ENCODE measurements at regions not wholly inside any gene's neighbourhood (a gene's known extent, or its start where the extent isn't known, plus 50 kb on each side); places are given as distances from the start of the nearest gene placed in this dataset.

DNA sequence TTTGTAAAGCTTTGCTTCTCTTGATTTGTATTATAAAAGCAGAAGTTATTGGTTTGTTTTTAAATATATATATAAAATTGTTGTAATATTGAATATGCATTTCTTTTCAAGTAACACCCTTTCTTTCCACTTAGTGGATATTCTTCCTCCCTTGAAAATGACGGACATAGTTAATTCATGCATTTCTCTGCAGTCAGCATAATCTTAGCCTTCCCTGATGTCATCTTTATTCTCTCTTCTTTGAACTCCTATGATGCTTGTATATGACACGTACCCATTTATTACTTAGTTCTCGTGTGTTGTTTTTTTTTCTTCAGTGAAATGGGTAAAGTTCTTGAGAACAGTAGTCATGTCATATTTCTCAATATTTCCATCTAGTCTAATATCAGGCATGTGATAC is 191.2 kb downstream of the MDFIC start:
- ChIA-PET CTCF (interaction anchor here (1.6 kb wide), 1 partner anchor 17 kb away, joined by 7 read pairs; no protein-coding TSS in a partner anchor), POLR2A (no interaction called here)
- intact Hi-C loops (cut with micrococcal nuclease): no loop called here
- TF ChIP-seq, protein P1, sequence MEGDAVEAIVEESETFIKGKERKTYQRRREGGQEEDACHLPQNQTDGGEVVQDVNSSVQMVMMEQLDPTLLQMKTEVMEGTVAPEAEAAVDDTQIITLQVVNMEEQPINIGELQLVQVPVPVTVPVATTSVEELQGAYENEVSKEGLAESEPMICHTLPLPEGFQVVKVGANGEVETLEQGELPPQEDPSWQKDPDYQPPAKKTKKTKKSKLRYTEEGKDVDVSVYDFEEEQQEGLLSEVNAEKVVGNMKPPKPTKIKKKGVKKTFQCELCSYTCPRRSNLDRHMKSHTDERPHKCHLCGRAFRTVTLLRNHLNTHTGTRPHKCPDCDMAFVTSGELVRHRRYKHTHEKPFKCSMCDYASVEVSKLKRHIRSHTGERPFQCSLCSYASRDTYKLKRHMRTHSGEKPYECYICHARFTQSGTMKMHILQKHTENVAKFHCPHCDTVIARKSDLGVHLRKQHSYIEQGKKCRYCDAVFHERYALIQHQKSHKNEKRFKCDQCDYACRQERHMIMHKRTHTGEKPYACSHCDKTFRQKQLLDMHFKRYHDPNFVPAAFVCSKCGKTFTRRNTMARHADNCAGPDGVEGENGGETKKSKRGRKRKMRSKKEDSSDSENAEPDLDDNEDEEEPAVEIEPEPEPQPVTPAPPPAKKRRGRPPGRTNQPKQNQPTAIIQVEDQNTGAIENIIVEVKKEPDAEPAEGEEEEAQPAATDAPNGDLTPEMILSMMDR (IDR thresholded peaks at IDR 0.05): no peak
- Mint-ChIP-seq H3K36me3 (ENCODE audit: low read depth) (no peaks in the 10 kb centered on the region), H3K4me1 (ENCODE audit: low read depth) (no peaks in the 10 kb centered on the region), H3K27ac (no peak overlapping the region), H3K9me3 (no peaks in the 10 kb centered on the region), H3K27me3 (peaks cover 6% of the 10 kb centered on the region), H3K4me3 (no peak overlapping the region)
- no peak for ATAC-seq
- no peak for DNase-seq

DNA sequence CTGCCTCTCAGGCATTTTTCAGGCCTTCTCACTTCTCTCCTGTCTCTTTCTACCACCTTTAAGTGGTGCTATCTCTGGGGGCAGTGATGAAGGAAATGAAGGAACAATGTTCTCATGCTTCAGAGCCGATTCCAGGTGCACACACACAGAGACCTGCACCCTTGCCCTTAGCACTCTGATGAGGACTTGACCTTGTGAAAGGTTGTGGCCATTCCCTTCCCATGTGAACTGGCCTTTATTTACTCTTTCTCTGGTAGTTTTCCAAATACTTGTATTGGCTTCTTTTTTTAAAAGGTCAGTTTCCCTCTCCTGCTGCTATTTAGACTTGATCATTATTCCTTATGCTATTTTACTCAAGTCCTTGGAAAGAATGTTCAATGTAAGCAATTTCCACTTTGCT is 188.6 kb downstream of the MDFIC start:
- ATAC-seq (no peak), DNase-seq (no peak)
- Mint-ChIP-seq H3K27ac (no peak overlapping the region), H3K27me3 (peaks cover 2% of the 10 kb centered on the region), H3K4me3 (no peak overlapping the region), H3K4me1 (ENCODE audit: low read depth) (no peaks in the 10 kb centered on the region), H3K36me3 (ENCODE audit: low read depth) (no peaks in the 10 kb centered on the region), H3K9me3 (no peaks in the 10 kb centered on the region)
- intact Hi-C loops (cut with micrococcal nuclease): no loop called here
- TF ChIP-seq, protein P1 (IDR thresholded peaks at IDR 0.05): no peak
- ChIA-PET CTCF (no interaction called here), POLR2A (no interaction called here)

DNA sequence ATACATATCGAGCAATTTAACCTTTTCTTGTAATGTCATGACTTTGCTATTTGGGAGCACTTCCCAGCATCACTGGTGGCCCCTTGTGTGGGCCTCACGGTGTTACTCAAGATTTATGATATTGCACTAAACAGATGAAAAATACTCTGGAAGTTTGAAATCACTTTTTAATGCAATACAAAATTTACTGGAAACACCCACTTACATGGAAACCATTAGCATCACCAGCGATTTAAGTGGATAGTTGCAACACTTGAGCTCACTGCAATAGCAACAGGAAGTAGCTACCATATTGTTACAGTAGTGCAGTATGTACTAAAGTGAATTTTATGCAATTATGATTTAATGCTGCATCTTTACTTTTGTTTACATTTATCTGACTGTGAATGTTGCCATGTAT is 184.4 kb downstream of the MDFIC start:
- CTCF ChIA-PET: no interaction called here
- TF ChIP-seq, protein P1 (IDR thresholded peaks at IDR 0.05): no peak
- Mint-ChIP-seq H3K9me3 (no peaks in the 10 kb centered on the region), H3K36me3 (ENCODE audit: low read depth) (no peaks in the 10 kb centered on the region), H3K27ac (no peak overlapping the region), H3K4me1 (ENCODE audit: low read depth) (no peaks in the 10 kb centered on the region), H3K4me3 (no peak overlapping the region), H3K27me3 (no peaks in the 10 kb centered on the region)
- no peak for DNase-seq
- intact Hi-C loops (cut with micrococcal nuclease): no loop called here
- ATAC-seq: no peak
- POLR2A ChIA-PET: no interaction called here

DNA sequence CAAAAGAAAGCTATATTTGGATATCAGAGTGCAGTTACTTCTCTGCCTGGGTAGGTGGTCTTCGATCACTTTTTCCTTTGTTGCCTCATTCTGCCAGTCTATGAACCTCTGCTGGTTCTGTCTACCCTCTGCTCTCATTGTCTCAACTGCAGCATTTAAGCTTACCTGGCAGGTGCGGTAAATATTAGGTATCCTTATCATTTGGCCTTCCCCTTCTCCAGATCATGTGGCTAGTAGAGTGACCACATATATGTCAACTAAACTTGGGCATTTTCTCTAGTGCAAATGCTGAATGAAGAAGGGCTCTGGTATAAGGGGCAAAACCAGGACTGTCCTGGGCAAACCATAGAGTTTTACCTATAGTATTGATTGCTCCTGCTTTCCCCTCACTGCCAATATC is 180.8 kb downstream of the MDFIC start:
- no peaks in the 10 kb centered on the region for H3K27me3 Mint-ChIP-seq
- H3K9me3 Mint-ChIP-seq: no peaks in the 10 kb centered on the region
- no peaks in the 10 kb centered on the region for H3K36me3 Mint-ChIP-seq (ENCODE audit: low read depth)
- ATAC-seq (no peak), DNase-seq (no peak)
- intact Hi-C loops (cut with micrococcal nuclease): no loop called here
- TF ChIP-seq, protein P1 (IDR thresholded peaks at IDR 0.05): no peak
- POLR2A ChIA-PET: no interaction called here
- H3K27ac Mint-ChIP-seq: no peak overlapping the region
- no peaks in the 10 kb centered on the region for H3K4me1 Mint-ChIP-seq (ENCODE audit: low read depth)
- CTCF ChIA-PET: no interaction called here
- H3K4me3 Mint-ChIP-seq: no peak overlapping the region

DNA sequence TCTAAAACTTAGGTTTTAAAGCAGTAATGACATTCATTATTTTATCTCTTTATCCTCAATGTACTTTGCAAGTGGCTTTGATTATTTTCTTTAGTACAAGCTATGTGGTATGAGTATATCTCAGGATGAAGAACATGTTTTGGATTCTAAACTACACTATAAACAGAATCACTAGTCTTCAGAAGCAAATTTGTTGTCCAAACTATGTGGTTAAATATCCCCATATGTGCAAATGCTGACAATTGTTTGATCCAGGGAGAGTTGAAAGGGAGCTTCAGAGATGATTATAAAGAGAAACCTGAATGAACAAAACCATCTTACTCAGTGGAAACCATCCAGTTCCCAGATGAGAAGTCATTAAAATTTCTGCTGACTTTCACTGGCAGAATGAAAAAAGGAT is 179.3 kb downstream of the MDFIC start:
- ChIA-PET CTCF (interaction anchor here (0.6 to 1.3 kb wide), 2 partner anchors 17 to 92 kb away, joined by 3 read pairs; no protein-coding TSS in a partner anchor), POLR2A (no interaction called here)
- Mint-ChIP-seq H3K4me1 (ENCODE audit: low read depth) (no peaks in the 10 kb centered on the region), H3K36me3 (ENCODE audit: low read depth) (no peaks in the 10 kb centered on the region), H3K9me3 (no peaks in the 10 kb centered on the region), H3K4me3 (no peak overlapping the region), H3K27ac (no peak overlapping the region), H3K27me3 (no peaks in the 10 kb centered on the region)
- ATAC-seq (no peak), DNase-seq (no peak)
- TF ChIP-seq, protein P1 (IDR thresholded peaks at IDR 0.05): no peak
- intact Hi-C loops (cut with micrococcal nuclease): no loop called here
